ENCODE measurements at regions not wholly inside any gene's neighbourhood (a gene's known extent, or its start where the extent isn't known, plus 50 kb on each side); places are given as distances from the start of the nearest gene placed in this dataset.

DNA sequence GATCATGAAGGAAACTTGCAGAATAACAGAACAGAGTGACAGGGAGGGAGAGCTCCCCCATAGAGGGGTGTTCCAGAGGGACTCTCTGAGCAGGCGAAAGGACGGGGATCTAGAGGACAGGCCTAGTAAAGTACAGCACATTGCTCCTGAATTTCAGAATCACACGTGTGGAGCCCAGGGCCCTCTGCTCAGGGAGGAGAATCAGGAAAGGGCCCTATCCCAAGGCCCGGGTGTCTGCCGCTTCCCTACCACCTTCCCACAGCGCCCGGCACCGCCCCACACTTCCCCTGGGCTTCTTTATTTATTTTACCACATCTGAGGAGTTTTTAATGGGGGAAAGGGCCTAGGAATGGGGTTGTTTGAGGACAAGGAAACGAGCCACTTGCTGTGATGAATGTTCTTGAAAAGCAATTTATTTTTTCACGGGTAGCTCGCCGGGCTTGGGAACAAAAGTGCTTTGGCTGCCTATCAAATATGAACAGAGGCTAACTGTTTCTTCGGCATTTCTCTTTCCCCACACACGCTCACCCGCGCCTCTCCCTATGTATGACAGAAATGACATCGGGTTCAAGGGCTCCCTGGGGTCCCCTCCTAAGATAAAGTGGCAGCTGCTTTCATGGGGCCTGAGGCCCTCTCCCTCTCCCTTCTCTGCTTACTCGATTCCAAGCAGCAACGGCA is 79.3 kb upstream of the GLI2 start:
- DNase-seq (ENCODE audit: low read depth) = no peak

GRCh38 chr2:120658042-120658769 is 77.5 kb upstream of the GLI2 start:
- DNase-seq (ENCODE audit: low read depth) = no peak

GRCh38 chr2:120658770-120659158 is 76.9 kb upstream of the GLI2 start:
- no peak for DNase-seq (ENCODE audit: low read depth)

- no peak for DNase-seq (ENCODE audit: low read depth)
These were observed 76.2 kb upstream of the GLI2 start for GRCh38 chr2:120659275-120659977.

DNA sequence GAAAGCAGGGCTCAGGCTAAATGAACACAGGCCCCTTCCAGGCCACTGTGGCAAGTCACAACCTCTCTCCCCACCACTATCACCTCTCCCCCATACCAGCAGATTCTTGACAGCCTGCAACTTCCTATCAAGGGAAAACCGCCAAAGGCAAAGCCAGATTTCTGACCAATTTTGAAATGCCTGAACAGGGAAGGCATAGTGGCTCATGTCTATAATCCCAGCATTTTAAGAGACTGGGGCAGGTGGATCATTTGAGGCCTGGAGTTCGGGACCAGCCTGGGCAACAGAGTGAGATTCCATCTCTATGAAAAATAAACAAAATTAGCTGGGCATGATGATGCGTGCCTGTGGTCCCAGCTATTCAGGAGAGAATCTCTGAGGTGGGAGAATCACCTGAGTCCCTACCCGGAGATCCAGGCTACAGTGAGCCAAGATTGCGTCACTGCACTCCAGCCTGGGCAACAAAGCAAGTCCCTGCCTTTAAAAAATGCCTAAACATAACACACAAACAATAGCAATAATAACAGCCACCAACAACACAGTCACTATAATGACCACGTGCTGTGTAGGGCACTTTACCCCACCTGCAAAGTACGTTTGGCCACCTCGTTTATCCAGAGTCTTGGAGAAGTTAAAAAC is 75.5 kb upstream of the GLI2 start:
- DNase-seq (ENCODE audit: low read depth) = no peak

GRCh38 chr2:120660771-120661459 is 74.8 kb upstream of the GLI2 start:
- no peak for DNase-seq (ENCODE audit: low read depth)

DNA sequence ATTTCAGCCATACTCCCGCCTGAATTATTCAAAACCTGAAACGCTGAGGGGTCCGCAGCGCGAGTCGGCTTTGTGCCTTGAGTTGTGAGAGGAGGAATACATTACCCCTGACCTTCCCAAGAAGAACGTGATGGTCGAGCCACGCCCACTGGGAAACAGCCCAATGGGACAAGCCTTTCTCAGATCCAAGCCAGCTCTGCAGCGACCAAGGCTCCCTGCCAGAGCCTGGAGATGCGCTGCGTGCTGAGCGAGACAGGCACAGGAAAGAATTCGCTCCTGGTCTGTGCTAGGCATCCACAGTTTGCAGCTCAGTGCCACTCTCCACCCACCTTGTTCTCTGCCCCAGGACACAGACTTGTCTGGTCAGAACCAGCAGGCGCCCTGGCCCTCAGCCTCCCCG is 74.1 kb upstream of the GLI2 start:
- peak; percentile 15 for DNase-seq (ENCODE audit: low read depth)

- no peak for DNase-seq (ENCODE audit: low read depth)
These were observed 73.6 kb upstream of the GLI2 start for GRCh38 chr2:120662046-120662445.

DNA sequence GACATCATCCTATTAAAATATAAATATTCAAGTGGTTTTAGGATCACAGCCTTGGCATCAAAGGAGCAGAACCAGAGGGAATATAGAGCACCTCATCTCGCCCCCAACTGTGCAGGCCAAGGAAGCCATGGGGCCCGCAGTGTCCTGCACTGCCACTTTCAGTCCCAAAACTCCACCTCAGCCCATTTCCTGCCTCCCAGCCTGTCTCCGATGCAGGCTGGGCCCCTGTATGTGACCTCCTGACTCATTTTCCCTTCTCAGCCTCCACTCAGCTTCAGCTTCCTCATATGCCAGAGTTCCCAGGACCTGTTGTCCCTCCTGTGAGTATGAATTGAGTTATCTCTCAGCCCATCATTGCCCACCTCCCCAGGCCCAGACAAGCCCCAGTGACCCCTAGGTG is 72.9 kb upstream of the GLI2 start:
- DNase-seq (ENCODE audit: low read depth) = no peak

DNA sequence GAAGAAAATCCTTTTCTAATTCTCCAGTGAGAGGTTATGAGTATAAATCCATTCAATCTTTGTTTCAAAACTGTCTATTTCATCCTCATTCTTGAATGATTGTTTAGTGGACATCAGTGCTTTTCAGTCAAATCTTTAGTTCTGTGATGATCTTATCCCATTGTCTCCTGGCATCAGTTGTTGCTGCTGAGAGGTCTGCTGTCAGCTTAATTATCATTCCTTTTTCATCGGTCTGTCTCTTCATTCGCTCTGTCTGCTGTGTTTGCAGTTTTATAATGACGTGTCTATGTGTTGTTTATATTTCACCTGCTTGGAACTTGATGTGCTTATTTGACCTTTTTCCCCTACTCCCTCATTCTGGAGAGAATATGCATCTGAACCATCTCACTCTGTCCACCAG is 69.2 kb upstream of the GLI2 start:
- no peak for DNase-seq (ENCODE audit: low read depth)

DNA sequence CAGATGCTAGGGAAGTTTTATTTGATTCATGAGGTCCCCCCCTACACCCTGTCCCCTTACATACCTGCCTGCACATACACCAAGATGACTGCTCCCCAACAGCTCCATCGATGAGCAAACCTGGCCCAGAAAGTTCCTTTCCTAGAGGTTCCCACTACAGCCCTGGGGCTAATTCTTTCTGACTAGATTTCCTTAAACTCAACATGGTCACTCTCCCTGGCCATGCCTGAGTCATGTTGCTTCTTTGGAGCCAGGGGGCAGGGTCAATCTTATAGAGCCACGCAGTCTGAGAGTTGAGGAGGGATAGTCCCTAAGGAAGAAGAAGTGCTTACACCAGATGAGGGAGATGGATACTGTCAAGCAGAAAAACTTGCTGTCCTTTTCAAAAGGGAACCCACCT is 67.7 kb upstream of the GLI2 start:
- DNase-seq (ENCODE audit: low read depth) = peak; percentile 81

GRCh38 chr2:120669121-120669952 is 66.3 kb upstream of the GLI2 start:
- peak; percentile 32 for DNase-seq (ENCODE audit: low read depth)

GRCh38 chr2:120669971-120670370 is 65.7 kb upstream of the GLI2 start:
- DNase-seq (ENCODE audit: low read depth) = no peak

- DNase-seq (ENCODE audit: low read depth) = no peak
These were observed 65.3 kb upstream of the GLI2 start for GRCh38 chr2:120670371-120670770.

- no peak for DNase-seq (ENCODE audit: low read depth)
These were observed 64.7 kb upstream of the GLI2 start for GRCh38 chr2:120670771-120671480.

DNA sequence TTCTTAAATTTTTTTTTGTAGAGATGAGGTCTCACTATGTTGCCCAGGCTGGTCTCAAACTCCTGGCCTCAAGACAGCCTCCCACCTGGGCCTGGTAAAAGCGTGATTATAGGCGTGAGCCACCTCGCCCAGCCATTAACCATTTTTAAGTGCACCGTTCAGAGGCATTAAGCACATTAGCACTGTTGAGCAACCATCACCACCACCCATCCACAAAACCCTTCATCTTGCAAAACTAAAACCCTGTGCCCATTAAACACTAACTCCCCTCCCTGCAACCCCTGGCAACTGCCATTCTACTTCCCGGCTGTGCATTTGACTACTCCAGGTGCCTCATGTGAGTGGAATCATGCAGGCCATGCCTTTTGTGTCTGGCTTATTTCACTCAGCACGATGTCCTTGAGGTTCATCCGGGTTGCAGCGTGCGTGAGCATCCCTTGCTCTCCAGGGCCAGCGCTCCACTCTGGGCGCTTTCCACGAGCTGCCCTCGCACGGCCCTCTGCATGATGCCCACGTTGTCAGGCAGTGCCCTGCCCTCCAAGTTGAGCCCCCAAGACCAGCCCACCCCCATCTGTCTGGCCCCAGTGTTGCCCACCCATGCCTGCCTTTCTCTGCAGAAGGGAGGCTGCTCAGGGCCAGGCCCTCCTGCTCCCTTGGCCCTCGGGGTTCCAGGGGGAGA is 63.0 kb upstream of the GLI2 start:
- no peak for DNase-seq (ENCODE audit: low read depth)

DNA sequence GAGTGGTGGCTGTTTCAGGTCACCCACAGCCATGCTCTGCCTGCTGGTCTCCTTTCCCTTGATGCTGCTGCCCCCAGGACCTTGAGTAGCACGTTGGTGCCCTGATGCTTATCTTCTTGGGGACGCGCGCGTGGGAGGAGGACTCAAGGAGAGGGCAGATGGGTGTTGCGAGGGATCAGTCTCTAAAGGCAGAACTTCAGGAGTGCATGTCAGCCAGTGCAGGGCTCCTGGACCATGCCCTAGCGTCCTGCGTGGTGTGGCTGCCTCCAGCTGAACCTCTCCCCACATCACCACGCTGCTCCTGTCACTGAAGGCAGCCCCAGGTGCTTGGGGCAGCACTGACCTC is 62.5 kb upstream of the GLI2 start:
- no peak for DNase-seq (ENCODE audit: low read depth)

DNA sequence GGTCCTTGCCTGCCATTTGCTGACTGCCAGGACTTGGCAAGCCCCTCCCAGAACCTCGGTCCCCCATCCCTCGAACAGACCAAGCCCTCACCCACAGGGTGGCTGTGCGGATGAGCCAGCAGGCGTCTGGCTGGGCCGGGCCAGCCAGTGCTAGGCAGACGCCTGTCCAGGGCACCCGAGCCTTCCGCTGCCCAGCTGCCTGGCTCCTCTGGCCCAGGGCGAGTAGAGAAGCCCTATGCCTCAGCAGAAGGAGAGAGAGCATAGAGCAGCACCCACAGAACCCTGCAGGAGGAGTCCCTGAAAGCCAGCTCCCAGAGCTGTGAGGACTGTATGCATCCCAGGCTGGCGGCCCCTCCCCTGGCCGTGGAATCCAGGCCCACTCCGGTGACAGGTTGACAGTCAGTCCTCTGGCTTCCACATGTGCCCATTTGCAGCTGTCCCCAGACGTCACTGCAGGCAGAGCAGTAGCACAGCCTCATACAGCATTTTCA is 62.1 kb upstream of the GLI2 start:
- DNase-seq (ENCODE audit: low read depth) = no peak

DNA sequence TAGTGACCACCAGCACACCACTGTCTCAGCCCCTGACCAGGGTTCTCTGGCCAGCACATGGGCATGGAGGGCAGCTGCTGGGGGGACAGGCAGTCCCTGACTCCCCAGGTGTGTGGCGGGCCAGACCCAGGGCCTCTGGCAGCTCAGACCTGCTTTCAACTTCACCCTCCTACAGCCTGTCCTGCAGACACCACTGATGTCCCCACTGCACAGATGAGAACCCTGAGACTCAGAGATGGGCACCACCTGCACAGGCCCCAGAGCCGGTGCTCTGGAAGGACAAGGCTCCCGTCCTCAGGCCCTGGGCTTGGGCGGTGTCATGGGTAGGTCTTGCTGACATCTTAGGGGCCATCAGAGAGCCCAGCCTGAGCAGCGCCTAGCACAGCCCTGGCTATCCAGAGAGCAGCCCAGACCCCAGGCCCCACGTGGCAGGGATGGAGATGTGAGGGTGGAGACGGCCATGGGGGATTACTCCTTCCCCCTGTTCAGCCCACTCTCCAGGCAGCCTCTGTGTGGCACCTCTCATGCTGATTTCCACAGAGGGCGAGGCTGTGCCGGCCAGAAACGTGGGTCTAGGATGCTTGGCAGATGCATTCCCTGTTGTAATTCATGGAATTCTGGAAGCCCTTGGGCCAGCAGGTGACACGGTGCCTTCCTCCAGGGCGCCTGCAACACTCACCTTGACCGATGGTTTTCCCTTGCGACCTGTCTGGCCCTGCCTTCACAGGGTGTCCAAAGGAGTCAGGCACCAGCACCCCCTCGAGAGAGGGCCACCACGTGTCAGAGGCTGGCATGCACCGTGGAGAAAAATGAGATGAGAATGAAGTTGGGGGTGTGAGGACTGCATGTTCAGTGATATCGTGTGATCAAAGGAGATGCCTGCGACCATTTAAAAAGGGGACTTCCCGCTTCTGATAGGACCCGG is 61.2 kb upstream of the GLI2 start:
- DNase-seq (ENCODE audit: low read depth) = no peak
